Middle frontal gyrus (tissue), 1 donor: ENCODE measurements at regions not wholly inside any gene's neighbourhood (a gene's known extent, or its start where the extent isn't known, plus 50 kb on each side); places are given as distances from the start of the nearest gene placed in this dataset.
"Not testable (repeated sequence)": the region's sequence is repeated elsewhere in the genome, so short reads cannot be mapped to it uniquely, and the experiment has no call there.

Source experiments
- DNase-seq: peaks from one replicate; pipeline ENCODE4 v3.0.0-alpha.2; 2015; ENCODE audit warnings: low spot score; ENCODE audit errors: extremely low spot score

DNA sequence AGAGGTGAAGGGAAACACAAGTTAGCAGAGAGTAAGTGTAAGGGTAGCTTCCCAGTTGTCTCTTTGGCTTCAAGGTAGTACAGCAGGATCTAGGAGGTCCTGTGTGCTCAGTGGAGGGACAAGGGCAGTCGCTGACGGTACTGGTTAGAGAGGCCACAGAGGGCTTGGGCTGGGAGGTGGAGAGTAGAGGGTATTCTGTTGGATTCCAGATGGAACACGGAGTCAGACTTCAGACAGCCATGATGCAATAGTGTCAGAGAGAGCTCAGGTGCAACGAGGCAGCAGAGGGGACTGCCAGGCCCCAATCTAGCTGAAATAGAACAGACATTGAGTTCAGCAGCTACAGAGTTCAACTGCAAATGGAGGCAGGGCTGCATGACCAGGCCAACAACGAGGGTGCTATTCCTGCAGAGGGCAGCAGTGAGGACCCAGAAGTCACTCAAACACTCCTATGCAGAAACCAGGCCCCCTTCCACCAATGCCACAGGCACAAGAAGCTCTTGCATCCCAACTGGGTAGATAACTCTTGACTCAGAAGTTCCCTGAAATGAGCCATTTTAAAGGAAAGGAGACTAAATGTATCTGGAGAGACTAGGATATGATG lies 325.0 kb upstream of the ESRRG start:
- no peak for DNase-seq

- no peak for DNase-seq
These were observed 317.7 kb upstream of the ESRRG start for GRCh38 chr1:217040711-217041455.

DNA sequence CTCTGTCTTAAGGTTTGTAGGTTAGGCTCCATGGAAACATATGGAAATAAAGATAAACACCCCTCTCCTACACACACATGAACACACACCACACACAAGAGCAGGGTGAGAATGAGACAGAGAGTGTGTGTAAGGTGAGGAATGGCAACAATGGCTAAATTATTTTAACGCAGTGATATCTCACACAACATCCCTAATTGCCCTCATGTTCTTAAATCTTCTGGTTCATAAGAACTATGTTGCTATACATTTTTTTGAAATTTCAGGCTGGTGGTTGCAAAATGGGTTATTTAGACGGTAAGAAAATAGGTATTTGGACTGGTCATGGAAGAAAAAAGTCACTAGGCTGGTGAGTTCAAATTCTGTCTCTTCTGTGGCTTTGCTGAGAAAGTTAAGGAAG lies 316.7 kb upstream of the ESRRG start:
- no peak for DNase-seq

DNA sequence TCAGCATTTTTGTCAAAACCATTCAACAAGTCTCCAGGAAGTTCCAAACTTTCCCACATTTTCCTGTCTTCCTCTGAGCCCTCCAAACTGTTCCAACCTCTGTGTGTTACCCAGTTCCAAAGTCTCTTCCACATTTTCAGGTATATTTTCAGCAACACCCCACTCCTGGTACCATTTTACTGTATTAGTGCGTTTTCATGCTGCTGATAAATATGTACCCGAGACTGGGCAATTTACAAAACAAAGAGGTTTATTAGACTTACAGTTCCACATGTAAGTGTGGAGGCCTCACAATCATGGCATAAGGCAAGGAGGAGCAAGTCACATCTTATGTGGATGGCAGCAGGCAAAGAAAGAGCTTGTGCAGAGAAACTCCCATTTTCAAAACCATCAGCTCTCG lies 315.9 kb upstream of the ESRRG start:
- DNase-seq: not testable (repeated sequence)

GRCh38 chr1:217036757-217037156 lies 313.5 kb upstream of the ESRRG start:
- no peak for DNase-seq

DNA sequence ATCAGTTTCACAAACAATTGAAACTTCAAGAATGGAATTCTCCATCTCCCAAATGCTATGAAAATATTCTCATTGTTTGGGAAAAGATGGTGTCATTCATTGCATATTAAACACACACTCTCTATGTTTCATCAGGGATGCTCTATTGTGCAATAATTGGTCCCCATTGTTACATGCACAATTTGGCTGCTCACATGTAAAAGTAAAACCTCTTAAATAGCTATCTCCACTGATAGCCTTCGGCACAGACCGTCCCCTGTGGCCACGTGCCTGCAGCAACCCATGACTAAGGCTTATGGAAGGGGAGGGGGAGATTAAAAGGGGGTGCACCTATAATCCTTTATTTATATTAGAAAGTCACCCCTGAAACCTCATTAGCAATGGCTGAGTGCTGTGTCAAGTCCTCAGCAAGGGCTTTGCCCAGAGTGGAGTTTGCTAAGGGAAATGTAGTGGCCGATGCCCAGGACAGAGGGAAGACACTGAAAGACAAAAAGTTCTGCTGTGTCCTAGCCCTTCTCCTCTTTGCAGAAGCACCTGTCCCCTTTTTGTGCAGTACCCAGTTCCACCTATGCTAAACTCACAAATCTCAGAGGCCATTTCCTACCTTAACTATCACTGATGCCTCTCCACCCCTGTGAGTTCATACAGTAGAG lies 309.6 kb upstream of the ESRRG start:
- no peak for DNase-seq

GRCh38 chr1:217029281-217030157 lies 306.3 kb upstream of the ESRRG start:
- no peak for DNase-seq

DNA sequence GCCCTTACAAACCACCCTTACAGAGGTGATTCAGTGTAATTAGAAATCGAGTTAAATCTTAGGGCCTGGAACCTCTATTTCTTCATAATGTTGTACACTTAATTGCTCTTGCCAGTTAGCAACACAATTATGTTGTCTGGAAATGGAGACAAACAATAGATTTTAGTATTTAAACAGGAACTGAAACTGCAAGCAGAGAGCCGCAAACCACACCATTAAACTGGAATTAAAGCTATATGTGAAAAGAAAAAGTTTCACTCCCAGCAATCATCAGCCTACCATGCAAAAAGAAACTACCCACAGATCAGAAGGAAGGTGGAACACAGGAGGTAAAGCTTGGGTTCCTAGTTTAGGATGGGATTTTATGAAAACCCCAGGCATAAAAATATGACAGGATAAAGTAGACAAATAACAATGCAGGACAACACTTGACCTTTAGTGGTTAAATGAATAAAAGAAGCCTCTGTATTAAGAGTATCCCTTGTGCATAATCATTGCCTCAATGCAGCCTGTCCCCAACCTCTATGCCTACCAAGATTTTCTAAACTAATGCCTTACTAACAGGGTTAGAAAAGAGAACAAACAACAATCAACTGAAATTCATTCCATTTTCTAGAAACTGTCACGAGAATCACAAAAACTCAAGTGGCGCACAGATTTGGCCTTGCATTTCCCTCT lies 304.3 kb upstream of the ESRRG start:
- no peak for DNase-seq

- DNase-seq: no peak
These were observed 303.3 kb upstream of the ESRRG start for GRCh38 chr1:217026531-217026930.

GRCh38 chr1:217025381-217025780 lies 302.2 kb upstream of the ESRRG start:
- no peak for DNase-seq

DNA sequence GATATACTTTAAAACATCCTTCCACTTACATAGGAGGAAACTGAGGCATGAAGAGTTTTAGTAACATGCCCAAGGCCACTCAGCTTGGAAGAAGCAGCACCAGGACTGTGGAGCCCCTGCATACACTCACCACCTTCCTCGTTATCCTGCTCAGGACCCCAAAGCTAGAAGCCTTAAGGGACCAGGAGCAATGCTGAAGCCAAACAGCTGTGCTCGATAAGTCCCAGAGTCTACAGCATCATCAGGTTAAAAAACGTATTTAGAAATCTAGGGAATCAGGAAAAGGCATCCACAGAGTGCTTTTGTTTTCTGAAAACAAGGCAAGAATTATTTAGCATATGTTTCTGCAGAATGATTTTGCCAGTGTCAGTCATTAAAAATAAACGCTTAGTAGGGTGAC lies 301.7 kb upstream of the ESRRG start:
- DNase-seq: no peak

- no peak for DNase-seq
These were observed 298.7 kb upstream of the ESRRG start for GRCh38 chr1:217021956-217022355.

GRCh38 chr1:217021400-217021799 lies 298.2 kb upstream of the ESRRG start:
- DNase-seq: no peak

- no peak for DNase-seq
These were observed 296.2 kb upstream of the ESRRG start for GRCh38 chr1:217019475-217019874.

DNA sequence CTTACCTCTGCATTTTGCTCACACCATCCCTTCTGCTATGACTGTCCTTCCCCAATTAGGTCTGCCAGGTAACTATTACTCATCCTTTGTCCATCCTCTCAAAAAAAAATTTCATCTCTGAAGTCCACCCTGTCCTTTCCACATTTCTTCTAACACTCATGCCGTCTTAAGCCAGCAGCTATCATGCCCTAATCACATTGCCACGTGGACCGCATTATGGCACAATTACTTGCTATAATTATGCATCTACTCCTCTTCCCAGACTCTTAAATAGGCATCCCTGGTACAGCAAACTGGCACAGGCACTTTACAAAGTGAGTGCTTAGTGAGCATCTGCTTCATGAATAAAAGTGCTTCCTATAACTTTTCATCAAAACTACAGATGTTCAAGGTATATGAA lies 295.4 kb upstream of the ESRRG start:
- DNase-seq: no peak

DNA sequence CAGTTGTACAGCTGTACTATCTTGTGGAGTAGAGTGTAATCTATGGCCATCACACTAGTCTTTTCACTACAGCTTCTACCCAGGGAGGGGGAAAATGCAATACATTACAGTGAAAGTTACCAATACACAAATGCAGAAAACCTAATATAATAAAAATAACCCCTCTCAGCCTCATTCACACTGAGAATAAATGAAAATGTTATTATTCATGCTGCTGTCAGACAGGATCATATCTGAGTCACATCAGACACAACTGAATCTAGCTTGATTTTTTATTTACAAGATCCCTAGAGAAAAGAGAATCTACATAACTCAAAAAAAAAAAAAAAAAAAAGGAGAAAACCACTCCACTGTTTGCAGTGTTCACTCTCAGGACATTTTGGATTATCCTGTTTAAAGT lies 293.9 kb upstream of the ESRRG start:
- no peak for DNase-seq

DNA sequence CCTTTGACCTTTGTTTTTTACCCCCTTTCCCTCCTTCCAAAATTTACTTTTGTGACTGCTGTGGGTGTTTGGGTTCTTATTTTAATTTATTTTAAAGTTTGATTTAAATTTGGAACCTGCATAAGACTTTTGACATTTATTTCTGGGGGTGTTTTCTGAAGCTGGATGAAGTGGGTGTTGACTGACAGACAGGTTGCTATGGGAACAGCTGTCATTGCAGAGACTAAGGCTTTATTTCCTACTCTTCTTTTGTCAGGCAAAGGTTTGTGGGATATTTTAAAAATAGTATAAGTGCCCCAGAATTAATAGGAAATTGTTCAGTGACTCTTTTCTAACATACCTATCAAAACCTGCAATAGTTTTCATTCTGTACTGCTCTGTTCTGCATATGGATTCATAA lies 290.8 kb upstream of the ESRRG start:
- DNase-seq: no peak

DNA sequence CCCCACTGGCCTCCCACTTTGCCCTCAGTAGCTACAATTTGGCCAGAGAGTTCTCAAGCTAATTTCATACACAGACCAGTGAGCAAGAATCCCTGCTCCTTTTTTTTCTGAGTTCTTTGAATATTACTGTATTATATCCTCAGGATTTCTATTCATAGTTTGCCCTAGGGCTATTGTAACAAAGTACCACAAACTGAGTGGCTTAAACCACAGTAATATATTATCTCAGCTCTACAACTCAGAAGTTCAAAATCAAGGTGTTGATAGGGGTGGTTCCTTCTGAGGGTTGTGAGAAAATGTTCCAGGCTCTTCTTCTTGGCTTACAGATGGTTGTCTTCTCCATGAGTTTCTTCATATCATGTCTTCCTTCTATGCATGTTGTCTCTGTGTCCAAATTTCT lies 289.4 kb upstream of the ESRRG start:
- DNase-seq: no peak

GRCh38 chr1:217011097-217011496 lies 287.9 kb upstream of the ESRRG start:
- DNase-seq: no peak

DNA sequence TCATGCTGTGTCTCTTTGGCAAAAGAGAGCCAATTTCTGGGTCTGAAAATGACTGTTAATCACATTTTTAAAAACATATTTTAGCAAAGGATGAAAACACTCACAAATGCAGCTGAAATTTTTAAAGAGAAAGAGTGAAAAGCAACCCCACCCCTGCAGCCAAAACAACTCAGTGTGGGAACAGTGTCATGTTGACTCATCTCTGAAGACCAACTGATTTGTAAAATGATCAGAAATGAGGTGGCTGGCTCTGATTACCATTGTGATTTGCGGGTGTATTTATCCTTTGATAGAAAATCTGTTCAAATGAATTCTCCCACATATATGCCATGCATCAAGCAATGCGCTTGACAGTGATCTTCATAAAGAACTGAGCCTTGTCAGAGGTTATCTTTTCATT lies 287.0 kb upstream of the ESRRG start:
- no peak for DNase-seq

- DNase-seq: no peak
These were observed 286.1 kb upstream of the ESRRG start for GRCh38 chr1:217009376-217009775.
